ENCODE measurements at regions not wholly inside any gene's neighbourhood (a gene's known extent, or its start where the extent isn't known, plus 50 kb on each side); places are given as distances from the start of the nearest gene placed in this dataset.
"Not testable (repeated sequence)": the region's sequence is repeated elsewhere in the genome, so short reads cannot be mapped to it uniquely, and the experiment has no call there.

- H3K27ac ChIP-seq (ENCODE audit: control insufficient read depth, insufficient read depth, low read length); H4K20me1 ChIP-seq (ENCODE audit: control insufficient read depth, extremely low read depth, insufficient read depth, low read length); dilution Hi-C loops (cut with MboI; ENCODE audit: extremely low pct_ligation_motif_present, low sequenced_read_pairs); FAIRE-seq; H3K4me2 ChIP-seq (ENCODE audit: control insufficient read depth, extremely low read depth, insufficient read depth, low read depth, low read length); H3K9me1 ChIP-seq (ENCODE audit: control insufficient read depth, extremely low read depth, insufficient read depth, low read length); H3K4me3 ChIP-seq (ENCODE audit: control insufficient read depth in 2 of 3, extremely low read depth in 1 of 3, insufficient read depth in 2 of 3, low read depth in 1 of 3, low read length in 3 of 3); H3K27me3 ChIP-seq (ENCODE audit: control insufficient read depth, extremely low read depth, insufficient read depth, low read length); H3K36me3 ChIP-seq (ENCODE audit: control insufficient read depth in 2 of 2, extremely low read depth in 1 of 2, insufficient read depth in 2 of 2, low read length in 2 of 2); H3K9ac ChIP-seq (ENCODE audit: control insufficient read depth, extremely low read depth, insufficient read depth, low read length); H3K9me3 ChIP-seq (ENCODE audit: control insufficient read depth, low read depth, low read length); H3K4me1 ChIP-seq (ENCODE audit: control insufficient read depth, extremely low read depth, insufficient read depth, low read length); H2AFZ ChIP-seq (ENCODE audit: control insufficient read depth, low read length); H3K79me2 ChIP-seq (ENCODE audit: control insufficient read depth, insufficient read depth, low read length); DNase-seq (ENCODE audit: low read depth, low spot score): not testable (repeated sequence)
Observed at GRCh38 chr9:62095714-62096345, 906.0 kb downstream of the SPATA31A7 start.

DNA sequence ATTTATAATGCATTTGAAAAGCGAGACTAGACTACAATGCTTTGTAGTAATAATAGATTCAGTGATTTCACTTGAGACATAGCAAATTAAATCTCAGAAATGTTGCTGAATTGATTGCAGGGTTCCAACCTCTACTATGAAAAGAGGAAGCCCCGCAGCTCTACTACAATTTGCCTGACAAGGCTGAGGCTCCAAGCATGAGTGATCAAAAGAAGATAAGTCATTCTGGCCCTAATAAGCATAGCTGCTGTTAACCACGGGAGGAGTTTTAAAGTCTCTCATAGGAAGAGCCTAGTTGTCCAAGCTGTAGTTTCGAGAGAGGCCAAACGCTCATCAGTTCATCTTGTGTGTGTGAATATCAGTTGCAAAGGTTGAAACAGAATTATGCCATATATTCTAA lies 920.6 kb downstream of the SPATA31A7 start:
- H4K20me1 ChIP-seq (ENCODE audit: control insufficient read depth, extremely low read depth, insufficient read depth, low read length); H3K9me3 ChIP-seq (ENCODE audit: control insufficient read depth, low read depth, low read length); H3K36me3 ChIP-seq (ENCODE audit: control insufficient read depth in 2 of 2, extremely low read depth in 1 of 2, insufficient read depth in 2 of 2, low read length in 2 of 2); dilution Hi-C loops (cut with MboI; ENCODE audit: extremely low pct_ligation_motif_present, low sequenced_read_pairs); H3K27ac ChIP-seq (ENCODE audit: control insufficient read depth, insufficient read depth, low read length); H3K4me1 ChIP-seq (ENCODE audit: control insufficient read depth, extremely low read depth, insufficient read depth, low read length); H3K4me2 ChIP-seq (ENCODE audit: control insufficient read depth, extremely low read depth, insufficient read depth, low read depth, low read length); DNase-seq (ENCODE audit: low read depth, low spot score); H3K9ac ChIP-seq (ENCODE audit: control insufficient read depth, extremely low read depth, insufficient read depth, low read length); FAIRE-seq; H2AFZ ChIP-seq (ENCODE audit: control insufficient read depth, low read length); H3K4me3 ChIP-seq (ENCODE audit: control insufficient read depth in 2 of 3, extremely low read depth in 1 of 3, insufficient read depth in 2 of 3, low read depth in 1 of 3, low read length in 3 of 3); H3K27me3 ChIP-seq (ENCODE audit: control insufficient read depth, extremely low read depth, insufficient read depth, low read length); H3K79me2 ChIP-seq (ENCODE audit: control insufficient read depth, insufficient read depth, low read length); H3K9me1 ChIP-seq (ENCODE audit: control insufficient read depth, extremely low read depth, insufficient read depth, low read length): not testable (repeated sequence)

DNA sequence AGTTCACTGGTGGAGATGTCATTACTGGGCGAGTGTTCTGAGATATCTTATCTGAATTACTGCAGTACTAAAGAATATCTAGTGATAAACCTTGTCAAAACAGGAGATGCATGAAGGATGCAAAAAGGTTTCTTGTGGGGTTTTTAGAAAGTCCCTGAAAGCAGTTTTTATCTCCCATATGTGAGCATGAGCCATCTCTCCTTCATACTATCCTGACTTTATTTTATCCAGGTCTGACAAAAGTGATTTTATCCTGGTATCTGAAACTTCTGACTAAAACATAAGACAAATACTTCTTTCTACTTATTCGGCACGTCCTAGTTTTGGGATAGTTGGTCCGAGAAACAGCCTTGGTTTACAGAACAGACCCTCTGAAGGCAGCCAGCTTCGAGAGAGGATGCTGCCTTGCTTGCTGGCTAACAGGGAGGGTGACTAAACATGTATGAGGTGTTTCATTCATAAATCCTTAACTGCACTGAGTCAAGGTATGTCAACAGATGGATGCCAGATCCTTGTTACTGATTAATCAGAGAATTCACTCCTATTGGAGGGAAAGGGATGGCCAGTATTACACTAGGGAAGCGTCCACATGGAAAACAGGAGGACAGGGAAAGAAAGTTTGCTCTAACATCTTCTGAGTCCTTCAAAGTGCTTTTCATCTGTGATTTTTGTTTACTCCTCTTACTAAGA lies 927.3 kb downstream of the SPATA31A7 start:
- FAIRE-seq; DNase-seq (ENCODE audit: low read depth, low spot score); H3K4me3 ChIP-seq (ENCODE audit: control insufficient read depth in 2 of 3, extremely low read depth in 1 of 3, insufficient read depth in 2 of 3, low read depth in 1 of 3, low read length in 3 of 3); H3K9me1 ChIP-seq (ENCODE audit: control insufficient read depth, extremely low read depth, insufficient read depth, low read length); H3K9me3 ChIP-seq (ENCODE audit: control insufficient read depth, low read depth, low read length); dilution Hi-C loops (cut with MboI; ENCODE audit: extremely low pct_ligation_motif_present, low sequenced_read_pairs); H4K20me1 ChIP-seq (ENCODE audit: control insufficient read depth, extremely low read depth, insufficient read depth, low read length); H3K27me3 ChIP-seq (ENCODE audit: control insufficient read depth, extremely low read depth, insufficient read depth, low read length); H3K36me3 ChIP-seq (ENCODE audit: control insufficient read depth in 2 of 2, extremely low read depth in 1 of 2, insufficient read depth in 2 of 2, low read length in 2 of 2); H3K79me2 ChIP-seq (ENCODE audit: control insufficient read depth, insufficient read depth, low read length); H3K27ac ChIP-seq (ENCODE audit: control insufficient read depth, insufficient read depth, low read length); H3K4me2 ChIP-seq (ENCODE audit: control insufficient read depth, extremely low read depth, insufficient read depth, low read depth, low read length); H3K9ac ChIP-seq (ENCODE audit: control insufficient read depth, extremely low read depth, insufficient read depth, low read length); H2AFZ ChIP-seq (ENCODE audit: control insufficient read depth, low read length); H3K4me1 ChIP-seq (ENCODE audit: control insufficient read depth, extremely low read depth, insufficient read depth, low read length): not testable (repeated sequence)

DNA sequence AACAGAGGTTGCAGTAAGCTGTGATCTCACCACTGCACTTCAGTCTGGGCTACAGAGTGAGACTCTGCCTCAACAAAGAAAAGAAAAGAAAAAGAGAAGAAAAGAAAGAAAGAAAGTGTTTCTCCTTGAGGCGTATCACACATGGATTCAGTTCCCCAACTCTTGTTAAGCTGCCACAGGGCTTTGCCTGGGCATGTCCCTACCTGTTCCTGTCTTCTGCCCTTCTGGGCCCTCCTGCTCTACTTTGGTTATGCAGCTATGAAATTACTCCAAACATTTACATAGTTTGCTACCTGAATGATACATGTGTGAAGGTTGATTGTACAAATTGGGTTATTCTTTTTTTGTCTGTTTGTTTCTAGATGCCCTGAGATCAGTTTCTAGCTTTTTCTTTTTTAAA lies 929.8 kb downstream of the SPATA31A7 start:
- FAIRE-seq; H2AFZ ChIP-seq (ENCODE audit: control insufficient read depth, low read length); H3K27me3 ChIP-seq (ENCODE audit: control insufficient read depth, extremely low read depth, insufficient read depth, low read length); H3K79me2 ChIP-seq (ENCODE audit: control insufficient read depth, insufficient read depth, low read length); H3K4me2 ChIP-seq (ENCODE audit: control insufficient read depth, extremely low read depth, insufficient read depth, low read depth, low read length); H3K9ac ChIP-seq (ENCODE audit: control insufficient read depth, extremely low read depth, insufficient read depth, low read length); H3K4me1 ChIP-seq (ENCODE audit: control insufficient read depth, extremely low read depth, insufficient read depth, low read length); DNase-seq (ENCODE audit: low read depth, low spot score); H3K9me3 ChIP-seq (ENCODE audit: control insufficient read depth, low read depth, low read length); H3K27ac ChIP-seq (ENCODE audit: control insufficient read depth, insufficient read depth, low read length); H3K9me1 ChIP-seq (ENCODE audit: control insufficient read depth, extremely low read depth, insufficient read depth, low read length); H3K36me3 ChIP-seq (ENCODE audit: control insufficient read depth in 2 of 2, extremely low read depth in 1 of 2, insufficient read depth in 2 of 2, low read length in 2 of 2); H4K20me1 ChIP-seq (ENCODE audit: control insufficient read depth, extremely low read depth, insufficient read depth, low read length); H3K4me3 ChIP-seq (ENCODE audit: control insufficient read depth in 2 of 3, extremely low read depth in 1 of 3, insufficient read depth in 2 of 3, low read depth in 1 of 3, low read length in 3 of 3); dilution Hi-C loops (cut with MboI; ENCODE audit: extremely low pct_ligation_motif_present, low sequenced_read_pairs): not testable (repeated sequence)
